ENCODE measurements at regions not wholly inside any gene's neighbourhood (a gene's known extent, or its start where the extent isn't known, plus 50 kb on each side); places are given as distances from the start of the nearest gene placed in this dataset.

GRCh38 chr6:119908157-119908556 lies 558.6 kb upstream of the MAN1A1 start:
- no peak for TF ChIP-seq CTCF (IDR thresholded peaks at IDR 0.05; ENCODE audit: borderline replicate concordance, extremely low read depth, insufficient read depth)
- H3K27me3 ChIP-seq (ENCODE audit: control insufficient read depth, insufficient read depth, low read length) = no peaks in the 10 kb centered on the region
- H3K4me3 ChIP-seq (ENCODE audit: low read length in 3 of 3) = no peak overlapping the region
- no peak overlapping the region for H3K9ac ChIP-seq (ENCODE audit: low read length in 3 of 3)
- intact Hi-C loops (cut with DNase I) = no loop called here
- no peak overlapping the region for H3K27ac ChIP-seq (ENCODE audit: low read depth in 2 of 2, low read length in 2 of 2)
- no peaks in the 10 kb centered on the region for H3K36me3 ChIP-seq (ENCODE audit: control insufficient read depth in 2 of 3, insufficient read depth in 3 of 3, low read length in 3 of 3)
- FAIRE-seq (no peak), DNase-seq (no peak)
- H3K9me3 ChIP-seq (ENCODE audit: control insufficient read depth in 2 of 3, insufficient read depth in 1 of 3, low read length in 3 of 3) = peaks cover 0 to 2% (median 0%) of the 10 kb centered on the region in 3 donors
- no peaks in the 10 kb centered on the region for H3K4me1 ChIP-seq (ENCODE audit: control insufficient read depth in 2 of 3, insufficient read depth in 2 of 3, low read depth in 1 of 3, low read length in 3 of 3)

DNA sequence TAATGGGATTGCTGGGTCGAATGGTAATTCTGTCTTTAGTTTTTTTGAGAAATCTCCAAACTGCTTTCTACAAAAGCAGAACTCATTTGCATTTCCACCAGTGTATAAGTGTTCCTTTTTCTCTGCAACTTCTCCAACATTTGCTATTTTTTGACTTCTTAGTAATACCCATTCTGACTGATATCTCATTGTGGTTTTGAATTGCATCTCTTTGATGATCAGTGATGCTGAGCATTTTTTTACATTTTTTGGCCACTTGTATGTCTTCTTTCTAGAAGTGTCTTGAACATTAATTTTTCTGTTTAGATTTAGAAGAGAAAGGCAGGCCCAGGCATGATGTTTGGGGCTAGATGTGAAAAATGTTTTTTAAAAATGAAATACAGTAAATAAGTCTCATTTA lies 553.1 kb upstream of the MAN1A1 start:
- Histone ChIP-seq H3K27ac (ENCODE audit: low read depth in 2 of 2, low read length in 2 of 2) (no peak overlapping the region), H3K9ac (ENCODE audit: low read length in 3 of 3) (no peak overlapping the region), H3K27me3 (ENCODE audit: control insufficient read depth, insufficient read depth, low read length) (no peaks in the 10 kb centered on the region), H3K36me3 (ENCODE audit: control insufficient read depth in 2 of 3, insufficient read depth in 3 of 3, low read length in 3 of 3) (no peaks in the 10 kb centered on the region), H3K4me3 (ENCODE audit: low read length in 3 of 3) (no peak overlapping the region), H3K4me1 (ENCODE audit: control insufficient read depth in 2 of 3, insufficient read depth in 2 of 3, low read depth in 1 of 3, low read length in 3 of 3) (no peaks in the 10 kb centered on the region), H3K9me3 (ENCODE audit: control insufficient read depth in 2 of 3, insufficient read depth in 1 of 3, low read length in 3 of 3) (no peaks in the 10 kb centered on the region)
- TF ChIP-seq CTCF (IDR thresholded peaks at IDR 0.05; ENCODE audit: borderline replicate concordance, extremely low read depth, insufficient read depth) = no peak
- intact Hi-C loops (cut with DNase I) = no loop called here
- no peak for FAIRE-seq
- no peak for DNase-seq

- no peak for DNase-seq
- FAIRE-seq = no peak
- Histone ChIP-seq H3K27ac (ENCODE audit: low read depth in 2 of 2, low read length in 2 of 2) (no peak overlapping the region), H3K9ac (ENCODE audit: low read length in 3 of 3) (no peak overlapping the region), H3K36me3 (ENCODE audit: control insufficient read depth in 2 of 3, insufficient read depth in 3 of 3, low read length in 3 of 3) (no peaks in the 10 kb centered on the region), H3K4me3 (ENCODE audit: low read length in 3 of 3) (no peak overlapping the region), H3K27me3 (ENCODE audit: control insufficient read depth, insufficient read depth, low read length) (no peaks in the 10 kb centered on the region), H3K9me3 (ENCODE audit: control insufficient read depth in 2 of 3, insufficient read depth in 1 of 3, low read length in 3 of 3) (no peaks in the 10 kb centered on the region), H3K4me1 (ENCODE audit: control insufficient read depth in 2 of 3, insufficient read depth in 2 of 3, low read depth in 1 of 3, low read length in 3 of 3) (no peaks in the 10 kb centered on the region)
- intact Hi-C loops (cut with DNase I) = no loop called here
- TF ChIP-seq CTCF (IDR thresholded peaks at IDR 0.05; ENCODE audit: borderline replicate concordance, extremely low read depth, insufficient read depth) = no peak
Observed at GRCh38 chr6:119896806-119897205, 547.2 kb upstream of the MAN1A1 start.

GRCh38 chr6:119895626-119896025 lies 546.1 kb upstream of the MAN1A1 start:
- Histone ChIP-seq H3K9me3 (ENCODE audit: control insufficient read depth in 2 of 3, insufficient read depth in 1 of 3, low read length in 3 of 3) (no peaks in the 10 kb centered on the region), H3K36me3 (ENCODE audit: control insufficient read depth in 2 of 3, insufficient read depth in 3 of 3, low read length in 3 of 3) (no peaks in the 10 kb centered on the region), H3K9ac (ENCODE audit: low read length in 3 of 3) (no peak overlapping the region), H3K4me1 (ENCODE audit: control insufficient read depth in 2 of 3, insufficient read depth in 2 of 3, low read depth in 1 of 3, low read length in 3 of 3) (no peaks in the 10 kb centered on the region), H3K4me3 (ENCODE audit: low read length in 3 of 3) (no peak overlapping the region), H3K27me3 (ENCODE audit: control insufficient read depth, insufficient read depth, low read length) (no peaks in the 10 kb centered on the region), H3K27ac (ENCODE audit: low read depth in 2 of 2, low read length in 2 of 2) (no peak overlapping the region)
- no peak for TF ChIP-seq CTCF (IDR thresholded peaks at IDR 0.05; ENCODE audit: borderline replicate concordance, extremely low read depth, insufficient read depth)
- DNase-seq (peak in 1 of 5 donors; percentile 5), FAIRE-seq (no peak)
- intact Hi-C loops (cut with DNase I) = no loop called here

All from kidney (tissue), 13 donors.